HEK293 (cell line): ENCODE measurements at regions not wholly inside any gene's neighbourhood (a gene's known extent, or its start where the extent isn't known, plus 50 kb on each side); places are given as distances from the start of the nearest gene placed in this dataset.

Source experiments
- CTCF ChIA-PET: fragments of 350-600 bp; formaldehyde crosslinking; extraction: SDS; loops from one replicate; lab custom pipeline; 2021; ENCODE audit warnings: antibody characterized with exemption; lab: Yijun Ruan, JAX
- POLR2A ChIA-PET: fragments of 300-600 bp; formaldehyde crosslinking; extraction: SDS; loops from one replicate; lab custom pipeline; 2020; ENCODE audit warnings: antibody characterized with exemption, inconsistent platforms; lab: Yijun Ruan, JAX
- H3K27ac ChIP-seq: fragments of 200-500 bp; sonication (Bioruptor generic); 2 replicates; pipeline ENCODE4 v1.5.1; 2014; ENCODE audit warnings: low read depth, low read length, control low read depth, inconsistent platforms; ENCODE audit errors: extremely low read depth
- H3K36me3 ChIP-seq, 2 experiments: fragments of 200-500 bp in 1 of 2; sonication (Bioruptor generic) in 1 of 2; 1 replicate in 1 of 2; 2 replicates in 1 of 2; pipeline ENCODE4 v1.5.1; 2014 to 2017; ENCODE audit warnings: inconsistent platforms in 2 of 2, low read length in 2 of 2; ENCODE audit not compliant: control insufficient read depth in 2 of 2, insufficient read depth in 1 of 2
- H3K4me1 ChIP-seq: fragments of 200-500 bp; sonication (Bioruptor generic); 2 replicates; pipeline ENCODE4 v1.5.1; 2014; ENCODE audit warnings: mild to moderate bottlenecking, low read length, inconsistent platforms; ENCODE audit not compliant: control insufficient read depth, insufficient read depth
- H3K4me3 ChIP-seq: 2 replicates; pipeline ENCODE4 v1.5.1; 2011; ENCODE audit warnings: low read depth, mild to moderate bottlenecking, control low read depth, low read length, moderate library complexity
- H3K9me3 ChIP-seq: fragments of 200-500 bp; sonication (Bioruptor generic); 2 replicates; pipeline ENCODE4 v1.5.1; 2014; ENCODE audit warnings: low read depth, low read length, inconsistent platforms; ENCODE audit not compliant: control insufficient read depth, insufficient read depth
- EGR2 ChIP-seq: fragments of 450-650 bp; formaldehyde crosslinking; IDR thresholded peaks from 2 replicates; pipeline ENCODE4 v1.5.1; 2016; ENCODE audit warnings: low read depth, missing biosample characterization, missing genetic modification characterization
- SCRT1 ChIP-seq: fragments of 450-650 bp; formaldehyde crosslinking; IDR thresholded peaks from 2 replicates; pipeline ENCODE4 v1.5.1; 2016; ENCODE audit warnings: missing biosample characterization, missing genetic modification characterization, borderline replicate concordance
- SP2 ChIP-seq: fragments of 450-650 bp; formaldehyde crosslinking; IDR thresholded peaks from 2 replicates; pipeline ENCODE4 v1.5.1; 2016; ENCODE audit warnings: missing biosample characterization, missing genetic modification characterization
- ZNF548 ChIP-seq: fragments of 450-650 bp; formaldehyde crosslinking; IDR thresholded peaks from 2 replicates; pipeline ENCODE4 v1.5.1; 2016; ENCODE audit warnings: missing biosample characterization, missing genetic modification characterization
- ZNF629 ChIP-seq: fragments of 450-650 bp; formaldehyde crosslinking; IDR thresholded peaks from 2 replicates; pipeline ENCODE4 v1.5.1; 2017; ENCODE audit warnings: missing biosample characterization, missing genetic modification characterization
- ZNF776 ChIP-seq: fragments of 450-650 bp; formaldehyde crosslinking; IDR thresholded peaks from 2 replicates; pipeline ENCODE4 v1.5.0; 2017; ENCODE audit warnings: missing biosample characterization, missing genetic modification characterization, borderline replicate concordance
- ZXDB ChIP-seq: fragments of 450-650 bp; formaldehyde crosslinking; IDR thresholded peaks from 2 replicates; pipeline ENCODE4 v1.5.1; 2016; ENCODE audit warnings: missing biosample characterization, missing genetic modification characterization
- TF ChIP-seq, protein P1 (sequence below): fragments of 450-650 bp; formaldehyde crosslinking; IDR thresholded peaks from 2 replicates; pipeline ENCODE4 v1.5.1; 2017; ENCODE audit warnings: missing biosample characterization, missing genetic modification characterization
- TF ChIP-seq, protein P2 (sequence below): fragments of 450-650 bp; formaldehyde crosslinking; IDR thresholded peaks from 2 replicates; pipeline ENCODE4 v1.5.1; 2017; ENCODE audit warnings: missing biosample characterization, missing genetic modification characterization
- TF ChIP-seq, protein P3 (sequence below): fragments of 450-650 bp; formaldehyde crosslinking; IDR thresholded peaks from 2 replicates; pipeline ENCODE4 v1.5.1; 2016; ENCODE audit warnings: missing biosample characterization, missing genetic modification characterization, low read depth
- TF ChIP-seq, protein P4 (sequence below): fragments of 450-650 bp; formaldehyde crosslinking; IDR thresholded peaks from 2 replicates; pipeline ENCODE4 v1.5.1; 2016; ENCODE audit warnings: missing biosample characterization, missing genetic modification characterization
- TF ChIP-seq, protein P5 (sequence below): fragments of 450-650 bp; formaldehyde crosslinking; IDR thresholded peaks from 2 replicates; pipeline ENCODE4 v1.5.1; 2016; ENCODE audit warnings: missing biosample characterization, missing genetic modification characterization
- TF ChIP-seq, protein P6 (sequence below): fragments of 450-650 bp; formaldehyde crosslinking; IDR thresholded peaks from 2 replicates; pipeline ENCODE4 v1.5.1; 2016; ENCODE audit warnings: missing biosample characterization, missing genetic modification characterization

DNA sequence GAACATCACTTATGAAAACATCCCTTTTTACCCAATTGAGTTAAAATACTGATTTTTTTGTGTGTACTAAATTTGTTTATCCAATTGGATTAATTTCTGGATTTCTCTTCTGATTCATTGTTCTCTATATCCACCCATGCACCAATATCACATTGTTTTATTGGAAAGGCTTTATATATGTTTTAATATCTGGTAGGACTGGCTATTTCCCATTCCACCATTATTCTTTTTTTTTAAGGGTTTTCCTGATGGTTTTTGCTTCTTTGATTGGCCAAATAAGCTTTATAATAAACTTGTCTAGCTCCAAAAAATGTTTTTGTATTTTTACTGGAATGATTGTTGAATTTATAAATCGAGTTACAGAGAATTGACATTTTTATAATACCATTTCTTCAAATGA, 59.4 kb upstream of the DOK5 start (continued):
- TF ChIP-seq, protein P1, sequence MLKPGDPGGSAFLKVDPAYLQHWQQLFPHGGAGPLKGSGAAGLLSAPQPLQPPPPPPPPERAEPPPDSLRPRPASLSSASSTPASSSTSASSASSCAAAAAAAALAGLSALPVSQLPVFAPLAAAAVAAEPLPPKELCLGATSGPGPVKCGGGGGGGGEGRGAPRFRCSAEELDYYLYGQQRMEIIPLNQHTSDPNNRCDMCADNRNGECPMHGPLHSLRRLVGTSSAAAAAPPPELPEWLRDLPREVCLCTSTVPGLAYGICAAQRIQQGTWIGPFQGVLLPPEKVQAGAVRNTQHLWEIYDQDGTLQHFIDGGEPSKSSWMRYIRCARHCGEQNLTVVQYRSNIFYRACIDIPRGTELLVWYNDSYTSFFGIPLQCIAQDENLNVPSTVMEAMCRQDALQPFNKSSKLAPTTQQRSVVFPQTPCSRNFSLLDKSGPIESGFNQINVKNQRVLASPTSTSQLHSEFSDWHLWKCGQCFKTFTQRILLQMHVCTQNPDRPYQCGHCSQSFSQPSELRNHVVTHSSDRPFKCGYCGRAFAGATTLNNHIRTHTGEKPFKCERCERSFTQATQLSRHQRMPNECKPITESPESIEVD (tag by site-specific recombination), result no peak
- TF ChIP-seq, protein P2, sequence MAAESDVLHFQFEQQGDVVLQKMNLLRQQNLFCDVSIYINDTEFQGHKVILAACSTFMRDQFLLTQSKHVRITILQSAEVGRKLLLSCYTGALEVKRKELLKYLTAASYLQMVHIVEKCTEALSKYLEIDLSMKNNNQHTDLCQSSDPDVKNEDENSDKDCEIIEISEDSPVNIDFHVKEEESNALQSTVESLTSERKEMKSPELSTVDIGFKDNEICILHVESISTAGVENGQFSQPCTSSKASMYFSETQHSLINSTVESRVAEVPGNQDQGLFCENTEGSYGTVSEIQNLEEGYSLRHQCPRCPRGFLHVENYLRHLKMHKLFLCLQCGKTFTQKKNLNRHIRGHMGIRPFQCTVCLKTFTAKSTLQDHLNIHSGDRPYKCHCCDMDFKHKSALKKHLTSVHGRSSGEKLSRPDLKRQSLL (tag by site-specific recombination), result no peak
- TF ChIP-seq ZNF548 (tag by site-specific recombination) (no peak), SCRT1 (no peak), SP2 (no peak), ZNF776 (tag by site-specific recombination) (no peak), ZNF629 (tag by site-specific recombination) (no peak)
- TF ChIP-seq, protein P3, sequence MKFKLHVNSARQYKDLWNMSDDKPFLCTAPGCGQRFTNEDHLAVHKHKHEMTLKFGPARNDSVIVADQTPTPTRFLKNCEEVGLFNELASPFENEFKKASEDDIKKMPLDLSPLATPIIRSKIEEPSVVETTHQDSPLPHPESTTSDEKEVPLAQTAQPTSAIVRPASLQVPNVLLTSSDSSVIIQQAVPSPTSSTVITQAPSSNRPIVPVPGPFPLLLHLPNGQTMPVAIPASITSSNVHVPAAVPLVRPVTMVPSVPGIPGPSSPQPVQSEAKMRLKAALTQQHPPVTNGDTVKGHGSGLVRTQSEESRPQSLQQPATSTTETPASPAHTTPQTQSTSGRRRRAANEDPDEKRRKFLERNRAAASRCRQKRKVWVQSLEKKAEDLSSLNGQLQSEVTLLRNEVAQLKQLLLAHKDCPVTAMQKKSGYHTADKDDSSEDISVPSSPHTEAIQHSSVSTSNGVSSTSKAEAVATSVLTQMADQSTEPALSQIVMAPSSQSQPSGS (tag by site-specific recombination), result no peak
- TF ChIP-seq, protein P4, sequence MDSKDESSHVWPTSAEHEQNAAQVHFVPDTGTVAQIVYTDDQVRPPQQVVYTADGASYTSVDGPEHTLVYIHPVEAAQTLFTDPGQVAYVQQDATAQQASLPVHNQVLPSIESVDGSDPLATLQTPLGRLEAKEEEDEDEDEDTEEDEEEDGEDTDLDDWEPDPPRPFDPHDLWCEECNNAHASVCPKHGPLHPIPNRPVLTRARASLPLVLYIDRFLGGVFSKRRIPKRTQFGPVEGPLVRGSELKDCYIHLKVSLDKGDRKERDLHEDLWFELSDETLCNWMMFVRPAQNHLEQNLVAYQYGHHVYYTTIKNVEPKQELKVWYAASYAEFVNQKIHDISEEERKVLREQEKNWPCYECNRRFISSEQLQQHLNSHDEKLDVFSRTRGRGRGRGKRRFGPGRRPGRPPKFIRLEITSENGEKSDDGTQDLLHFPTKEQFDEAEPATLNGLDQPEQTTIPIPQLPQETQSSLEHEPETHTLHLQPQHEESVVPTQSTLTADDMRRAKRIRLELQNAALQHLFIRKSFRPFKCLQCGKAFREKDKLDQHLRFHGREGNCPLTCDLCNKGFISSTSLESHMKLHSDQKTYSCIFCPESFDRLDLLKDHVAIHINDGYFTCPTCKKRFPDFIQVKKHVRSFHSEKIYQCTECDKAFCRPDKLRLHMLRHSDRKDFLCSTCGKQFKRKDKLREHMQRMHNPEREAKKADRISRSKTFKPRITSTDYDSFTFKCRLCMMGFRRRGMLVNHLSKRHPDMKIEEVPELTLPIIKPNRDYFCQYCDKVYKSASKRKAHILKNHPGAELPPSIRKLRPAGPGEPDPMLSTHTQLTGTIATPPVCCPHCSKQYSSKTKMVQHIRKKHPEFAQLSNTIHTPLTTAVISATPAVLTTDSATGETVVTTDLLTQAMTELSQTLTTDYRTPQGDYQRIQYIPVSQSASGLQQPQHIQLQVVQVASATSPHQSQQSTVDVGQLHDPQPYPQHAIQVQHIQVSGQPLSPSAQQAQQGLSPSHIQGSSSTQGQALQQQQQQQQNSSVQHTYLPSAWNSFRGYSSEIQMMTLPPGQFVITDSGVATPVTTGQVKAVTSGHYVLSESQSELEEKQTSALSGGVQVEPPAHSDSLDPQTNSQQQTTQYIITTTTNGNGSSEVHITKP (tag by site-specific recombination), result no peak

DNA sequence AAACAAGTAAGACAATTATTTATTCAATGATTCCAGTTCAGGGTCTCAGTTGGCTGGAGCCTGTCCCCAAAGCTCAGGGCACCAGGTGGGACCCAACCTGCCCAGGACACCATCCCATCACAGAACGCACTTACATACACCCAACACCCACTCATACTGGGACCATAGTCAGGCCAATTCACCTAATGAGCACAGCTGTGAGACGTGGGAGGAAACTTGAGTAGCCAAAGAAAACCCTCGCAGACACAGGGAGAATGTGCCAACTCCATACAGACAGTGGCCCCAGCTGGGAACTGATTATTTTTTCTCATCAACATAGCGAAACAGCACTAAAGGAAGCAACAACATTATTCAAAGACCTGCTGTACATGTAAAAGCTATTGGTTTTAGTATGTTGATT, 58.6 kb upstream of the DOK5 start:
- CTCF ChIA-PET, result no interaction called here
- Histone ChIP-seq H3K9me3 (no peaks in the 10 kb centered on the region), H3K36me3 (no peaks in the 10 kb centered on the region), H3K4me3 (no peak overlapping the region), H3K27ac (no peak overlapping the region), H3K4me1 (no peaks in the 10 kb centered on the region)
- no peak for TF ChIP-seq ZXDB (tag by site-specific recombination)
- TF ChIP-seq, protein P5, sequence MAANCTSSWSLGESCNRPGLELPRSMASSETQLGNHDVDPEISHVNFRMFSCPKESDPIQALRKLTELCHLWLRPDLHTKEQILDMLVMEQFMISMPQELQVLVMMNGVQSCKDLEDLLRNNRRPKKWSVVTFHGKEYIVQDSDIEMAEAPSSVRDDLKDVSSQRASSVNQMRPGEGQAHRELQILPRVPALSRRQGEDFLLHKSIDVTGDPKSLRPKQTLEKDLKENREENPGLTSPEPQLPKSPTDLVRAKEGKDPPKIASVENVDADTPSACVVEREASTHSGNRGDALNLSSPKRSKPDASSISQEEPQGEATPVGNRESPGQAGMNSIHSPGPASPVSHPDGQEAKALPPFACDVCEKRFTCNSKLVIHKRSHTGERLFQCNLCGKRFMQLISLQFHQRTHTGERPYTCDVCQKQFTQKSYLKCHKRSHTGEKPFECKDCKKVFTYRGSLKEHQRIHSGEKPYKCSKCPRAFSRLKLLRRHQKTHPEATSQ (tag by site-specific recombination), result no peak
- peak; percentile 30; the same call in 1 of the 2 replicates for TF ChIP-seq EGR2 (tag by site-specific recombination)
- TF ChIP-seq, protein P6, sequence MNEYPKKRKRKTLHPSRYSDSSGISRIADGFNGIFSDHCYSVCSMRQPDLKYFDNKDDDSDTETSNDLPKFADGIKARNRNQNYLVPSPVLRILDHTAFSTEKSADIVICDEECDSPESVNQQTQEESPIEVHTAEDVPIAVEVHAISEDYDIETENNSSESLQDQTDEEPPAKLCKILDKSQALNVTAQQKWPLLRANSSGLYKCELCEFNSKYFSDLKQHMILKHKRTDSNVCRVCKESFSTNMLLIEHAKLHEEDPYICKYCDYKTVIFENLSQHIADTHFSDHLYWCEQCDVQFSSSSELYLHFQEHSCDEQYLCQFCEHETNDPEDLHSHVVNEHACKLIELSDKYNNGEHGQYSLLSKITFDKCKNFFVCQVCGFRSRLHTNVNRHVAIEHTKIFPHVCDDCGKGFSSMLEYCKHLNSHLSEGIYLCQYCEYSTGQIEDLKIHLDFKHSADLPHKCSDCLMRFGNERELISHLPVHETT (tag by site-specific recombination), result no peak
- POLR2A ChIA-PET, result no interaction called here
